ENCODE measurements at regions not wholly inside any gene's neighbourhood (a gene's known extent, or its start where the extent isn't known, plus 50 kb on each side); places are given as distances from the start of the nearest gene placed in this dataset.

DNA sequence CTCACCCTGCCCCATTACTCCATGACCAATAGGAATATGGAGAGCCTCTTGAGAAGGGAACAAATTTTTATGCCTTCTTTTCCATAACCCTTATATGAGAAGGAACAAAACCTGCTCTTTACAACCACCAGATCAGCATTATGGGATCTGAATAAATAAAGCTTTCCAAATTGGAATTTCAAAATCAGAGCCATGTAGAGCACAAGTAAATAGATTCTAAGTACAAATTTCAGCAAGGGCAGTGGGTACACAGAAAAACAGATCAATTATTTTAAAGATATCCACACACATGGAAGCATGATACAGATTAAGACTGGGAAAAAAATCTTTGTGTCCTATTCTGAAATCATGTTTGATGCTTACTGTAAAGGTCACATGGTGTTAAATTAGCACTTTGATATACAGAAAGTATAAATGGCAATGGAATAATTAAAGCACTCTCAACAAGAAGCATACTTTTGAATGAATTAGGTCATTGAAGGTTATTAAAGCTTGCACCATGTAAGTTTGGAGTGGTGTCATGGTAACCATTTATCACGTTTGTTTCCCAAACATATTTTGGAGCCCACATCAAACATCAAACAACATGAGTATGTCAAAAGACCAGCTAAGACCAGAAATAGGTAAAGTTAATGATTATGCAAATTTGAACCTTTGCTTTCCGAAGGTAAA, 75.9 kb upstream of the AVPR1A start:
- no peak for DNase-seq

GRCh38 chr12:63224396-63224795, 73.4 kb upstream of the AVPR1A start:
- no peak for DNase-seq

DNA sequence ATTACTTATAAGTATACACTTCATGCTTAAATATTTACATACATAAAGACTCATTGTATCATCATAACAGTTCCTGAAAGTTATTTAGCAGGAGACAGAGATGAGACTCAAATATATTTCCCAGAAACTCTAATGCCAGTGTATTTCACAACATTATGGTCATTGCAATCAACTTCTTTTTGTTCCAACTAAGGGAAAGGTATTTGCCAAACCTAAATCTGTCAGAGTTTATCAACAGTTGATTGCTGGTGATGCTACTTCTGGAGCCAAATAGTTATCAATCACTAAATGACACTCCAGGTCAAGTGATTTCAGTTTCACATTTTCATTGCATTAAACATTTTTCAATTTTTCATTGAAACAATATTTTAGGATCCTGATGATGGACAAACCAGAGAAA, 72.1 kb upstream of the AVPR1A start:
- no peak for DNase-seq

GRCh38 chr12:63222582-63222981, 71.6 kb upstream of the AVPR1A start:
- DNase-seq, result no peak

GRCh38 chr12:63220921-63221320, 69.9 kb upstream of the AVPR1A start:
- no peak for DNase-seq

- DNase-seq, result no peak
These were observed 61.3 kb upstream of the AVPR1A start for GRCh38 chr12:63212316-63212715.

- no peak for DNase-seq
These were observed 58.0 kb upstream of the AVPR1A start for GRCh38 chr12:63208956-63209355.

DNA sequence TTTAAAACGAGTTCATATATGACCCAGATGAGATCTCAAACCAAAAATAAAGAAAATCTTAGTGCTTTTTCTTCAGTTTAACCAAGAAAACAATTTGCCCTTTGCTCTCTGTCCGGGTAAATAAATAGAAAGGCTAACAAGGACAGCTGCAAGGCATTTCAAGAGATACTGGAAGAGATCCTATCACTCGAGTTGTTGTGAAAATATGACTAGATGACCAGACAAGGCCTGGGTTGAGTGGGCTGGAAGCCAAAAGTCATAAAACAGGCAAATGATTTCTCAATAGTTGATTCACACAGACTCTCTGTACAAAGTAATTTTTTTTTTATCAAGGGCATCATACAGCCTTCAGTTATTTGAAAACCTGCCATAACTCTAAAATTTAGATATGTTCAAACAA, 55.9 kb upstream of the AVPR1A start:
- peak; percentile 5 to 10 (median 6) for DNase-seq

DNA sequence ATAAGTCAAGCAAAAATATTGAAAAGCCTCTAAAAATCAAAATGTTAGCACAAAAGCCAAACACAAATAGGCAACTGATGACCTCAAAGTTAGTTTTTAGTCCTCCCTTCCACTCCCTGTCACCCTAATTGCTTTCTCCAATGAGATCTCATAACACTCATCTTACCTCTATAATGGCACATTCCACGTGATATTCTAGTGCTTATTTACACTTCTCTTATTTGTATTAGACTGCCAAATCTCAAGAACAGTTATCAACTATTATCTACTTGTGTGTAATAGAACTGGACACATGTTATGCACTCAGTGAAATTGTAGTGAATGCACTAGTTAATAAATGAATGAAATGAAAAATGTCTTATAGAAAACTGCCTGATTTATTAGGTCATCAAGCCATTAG, 55.5 kb upstream of the AVPR1A start:
- no peak for DNase-seq
